Right renal pelvis (tissue), 4 donors: ENCODE measurements at regions not wholly inside any gene's neighbourhood (a gene's known extent, or its start where the extent isn't known, plus 50 kb on each side); places are given as distances from the start of the nearest gene placed in this dataset.

Source experiments
- DNase-seq, 4 donors: peaks; one replicate each; pipeline ENCODE4 v3.0.0-alpha.2; 2013; ENCODE audit warnings: low read depth in 4 of 4, low spot score in 3 of 4, missing footprints in 1 of 4

- DNase-seq = no peak
These were observed 54.7 kb upstream of the KLF13 start for GRCh38 chr15:31271711-31272557.

DNA sequence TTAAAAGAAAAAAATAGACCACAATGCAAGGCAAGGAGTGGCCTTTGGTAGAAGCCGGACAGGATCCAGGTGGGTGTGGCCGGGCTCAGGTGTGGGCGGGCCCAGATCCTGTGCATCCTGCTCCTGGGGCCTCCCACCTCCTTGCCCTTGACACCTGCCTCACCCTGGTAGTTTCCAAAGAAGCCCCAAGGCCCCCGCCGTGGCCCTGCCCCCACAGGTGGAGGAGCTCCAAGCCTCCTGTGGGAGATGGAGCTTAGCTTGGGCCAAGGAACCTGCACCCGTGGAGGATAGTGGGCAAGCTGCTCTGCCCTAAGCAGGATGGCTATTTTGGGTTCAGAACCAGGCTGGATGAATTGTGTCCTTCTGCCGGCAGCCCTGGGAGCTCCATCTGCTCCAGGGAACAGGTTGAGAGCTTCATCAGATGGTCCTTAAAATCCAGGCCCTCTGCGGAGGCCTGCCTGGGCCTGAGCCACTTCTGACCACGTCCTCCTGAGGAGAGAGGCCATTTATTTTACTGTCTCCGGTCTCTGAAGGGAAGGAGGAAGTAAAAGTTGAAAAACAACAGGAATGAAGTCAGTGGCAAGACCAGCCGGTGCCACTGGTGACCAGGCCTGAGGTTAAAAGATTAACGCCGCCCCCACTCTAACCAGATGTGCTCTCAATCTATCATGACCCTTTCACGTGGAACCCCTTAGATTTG, 53.9 kb upstream of the KLF13 start:
- DNase-seq = no peak

DNA sequence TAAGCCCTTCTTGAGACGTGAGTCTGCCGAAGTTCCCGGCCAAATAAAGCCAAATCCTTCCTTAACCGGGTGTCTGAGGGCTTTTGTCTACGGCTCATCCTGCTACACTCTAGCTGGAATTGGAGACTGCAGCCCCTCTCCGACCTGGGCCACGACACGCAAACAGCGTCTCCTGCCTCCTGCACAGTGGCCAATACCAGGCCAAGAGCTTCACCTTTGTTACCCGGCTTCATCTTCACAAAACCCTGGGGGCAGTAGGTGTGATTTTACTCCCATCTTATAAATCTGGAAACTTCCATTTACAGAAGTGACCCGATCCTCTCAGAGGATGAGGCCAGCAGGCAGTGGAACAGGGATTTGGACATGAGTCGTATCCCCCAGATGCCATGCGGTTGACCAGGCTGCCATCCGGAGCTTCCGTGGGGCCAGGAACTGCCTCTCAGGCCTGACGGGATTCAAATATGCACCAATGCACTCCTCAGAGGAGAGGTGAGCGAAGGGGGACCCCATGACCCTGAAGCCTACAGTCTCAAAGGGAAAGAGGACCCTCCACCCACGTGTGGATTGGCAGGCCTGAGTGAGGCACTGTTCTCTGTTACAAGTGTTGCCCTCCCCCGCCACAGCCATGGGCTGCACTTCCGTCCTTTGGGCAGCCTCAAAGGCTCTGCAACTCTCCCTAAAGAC, 53.2 kb upstream of the KLF13 start:
- DNase-seq = no peak

DNA sequence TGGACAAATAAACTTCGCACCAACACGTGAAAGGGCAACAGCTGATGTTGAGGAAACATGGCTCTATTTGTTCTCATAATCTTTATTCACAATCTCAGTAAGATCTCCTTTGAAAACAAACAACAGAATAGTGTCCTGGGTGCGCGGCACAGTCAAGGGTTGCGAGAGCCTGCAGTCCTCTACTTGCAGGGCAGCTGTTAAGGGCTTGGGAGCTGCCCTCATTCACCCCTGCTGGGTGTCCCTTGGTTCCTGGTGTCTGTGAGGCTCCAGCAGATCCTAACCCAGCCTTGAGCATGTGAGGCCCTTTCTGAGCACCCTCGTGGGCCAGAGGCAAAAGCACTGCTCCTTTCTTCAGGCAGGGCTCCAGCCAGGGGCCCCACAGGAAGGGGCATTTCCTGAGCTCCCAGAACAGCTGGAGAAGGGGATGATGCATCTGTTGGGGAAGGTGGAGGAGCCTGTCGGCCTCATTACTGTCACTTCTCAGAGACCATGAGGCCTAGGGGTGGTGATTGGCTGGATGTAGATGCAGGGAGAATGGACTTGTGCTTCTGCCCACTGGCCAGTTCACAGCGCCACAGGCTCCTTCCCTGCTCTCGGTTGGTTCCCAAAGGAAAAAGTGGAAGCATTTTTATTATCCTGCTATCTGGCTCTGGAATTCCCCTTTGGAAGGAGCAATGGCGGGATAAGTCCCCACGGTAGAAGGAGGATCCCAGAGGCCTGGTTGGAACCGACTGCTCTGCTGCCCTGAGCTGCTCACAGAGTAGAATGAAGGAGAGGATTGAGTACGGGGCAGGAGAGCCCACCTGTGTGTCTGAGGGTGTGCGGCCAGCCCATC, 51.9 kb upstream of the KLF13 start:
- no peak for DNase-seq

- DNase-seq = no peak
These were observed 51.0 kb upstream of the KLF13 start for GRCh38 chr15:31275331-31276262.

DNA sequence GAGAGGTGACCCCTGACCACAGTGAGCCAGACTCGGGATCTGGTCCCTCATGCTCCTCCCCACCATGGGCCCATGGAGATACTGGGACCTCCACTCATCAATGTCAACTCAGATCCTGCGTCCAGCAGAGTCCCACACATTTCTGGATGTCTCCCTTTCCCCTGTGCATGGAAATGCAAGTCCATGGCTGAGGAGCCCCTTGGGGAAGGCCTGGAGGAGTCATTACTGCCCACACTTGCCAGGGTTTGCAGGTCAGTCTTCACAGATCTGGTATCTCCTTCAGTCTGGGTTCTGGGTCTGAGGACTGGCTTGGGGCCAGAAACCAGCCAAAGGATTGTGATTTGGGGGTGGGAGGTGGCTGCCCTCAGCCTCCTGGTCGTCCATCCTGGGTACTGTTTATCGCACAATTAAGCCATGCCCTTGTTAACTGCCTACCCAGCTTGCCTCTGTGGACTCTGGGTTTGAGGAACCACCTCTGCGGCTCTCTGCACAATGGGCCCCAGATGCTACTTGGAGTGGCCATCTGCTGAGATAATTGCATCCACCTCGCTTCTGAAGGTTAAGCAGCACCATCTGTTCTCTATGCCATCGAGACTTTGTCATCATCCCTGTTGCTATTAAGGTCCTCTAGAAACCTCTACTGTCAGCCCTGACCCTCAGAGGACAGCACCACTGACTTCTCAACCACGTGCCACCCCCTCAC, 49.9 kb upstream of the KLF13 start:
- DNase-seq = no peak
